Prostate gland (tissue), 2 donors: ENCODE measurements at regions not wholly inside any gene's neighbourhood (a gene's known extent, or its start where the extent isn't known, plus 50 kb on each side); places are given as distances from the start of the nearest gene placed in this dataset.

Source experiments
- POLR2A ChIP-seq: fragments of 450-650 bp; IDR thresholded peaks from one replicate; pipeline ENCODE4 v1.6.1; 2016; ENCODE audit warnings: antibody characterized with exemption, mild to moderate bottlenecking
- POLR2AphosphoS5 ChIP-seq: sonication (generic); formaldehyde crosslinking; IDR thresholded peaks from one replicate; pipeline ENCODE4 v1.6.1; 2017; ENCODE audit warnings: antibody characterized with exemption
- TF ChIP-seq, protein P1 (sequence below), 4 experiments: fragments of 200-600 bp in 2 of 4; fragments of 450-650 bp in 2 of 4; sonication (generic) in 2 of 4; IDR thresholded peaks; 1 replicate in 3 of 4; 2 replicates in 1 of 4; pipeline ENCODE4 v1.5.1; 2016 to 2019; ENCODE audit warnings: antibody characterized with exemption in 4 of 4, mild to moderate bottlenecking in 2 of 4, moderate library complexity in 2 of 4

DNA sequence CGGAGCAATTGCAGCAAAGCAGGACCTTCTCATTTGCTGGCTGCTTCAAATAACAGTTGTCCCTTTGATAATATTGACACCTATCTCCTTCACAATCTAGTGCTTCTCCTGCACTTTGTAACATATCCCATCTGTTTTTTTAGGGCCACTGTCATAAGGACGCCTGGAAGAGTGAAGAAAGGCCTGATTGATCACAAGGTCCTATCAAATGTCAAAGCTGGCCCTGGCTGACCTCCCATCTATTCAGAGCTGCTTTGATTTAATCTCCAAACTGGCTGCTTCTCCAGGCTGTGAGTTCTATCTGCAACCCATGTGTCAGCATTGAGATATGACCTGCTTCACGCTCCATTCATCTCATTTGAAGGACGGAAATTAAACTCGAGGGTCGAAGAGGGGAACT lies 601.2 kb upstream of the KCNMB2 start:
- TF ChIP-seq, protein P1, sequence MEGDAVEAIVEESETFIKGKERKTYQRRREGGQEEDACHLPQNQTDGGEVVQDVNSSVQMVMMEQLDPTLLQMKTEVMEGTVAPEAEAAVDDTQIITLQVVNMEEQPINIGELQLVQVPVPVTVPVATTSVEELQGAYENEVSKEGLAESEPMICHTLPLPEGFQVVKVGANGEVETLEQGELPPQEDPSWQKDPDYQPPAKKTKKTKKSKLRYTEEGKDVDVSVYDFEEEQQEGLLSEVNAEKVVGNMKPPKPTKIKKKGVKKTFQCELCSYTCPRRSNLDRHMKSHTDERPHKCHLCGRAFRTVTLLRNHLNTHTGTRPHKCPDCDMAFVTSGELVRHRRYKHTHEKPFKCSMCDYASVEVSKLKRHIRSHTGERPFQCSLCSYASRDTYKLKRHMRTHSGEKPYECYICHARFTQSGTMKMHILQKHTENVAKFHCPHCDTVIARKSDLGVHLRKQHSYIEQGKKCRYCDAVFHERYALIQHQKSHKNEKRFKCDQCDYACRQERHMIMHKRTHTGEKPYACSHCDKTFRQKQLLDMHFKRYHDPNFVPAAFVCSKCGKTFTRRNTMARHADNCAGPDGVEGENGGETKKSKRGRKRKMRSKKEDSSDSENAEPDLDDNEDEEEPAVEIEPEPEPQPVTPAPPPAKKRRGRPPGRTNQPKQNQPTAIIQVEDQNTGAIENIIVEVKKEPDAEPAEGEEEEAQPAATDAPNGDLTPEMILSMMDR (IDR thresholded peaks at IDR 0.05), result no peak
- TF ChIP-seq POLR2AphosphoS5, result no peak
- no peak for TF ChIP-seq POLR2A
